Esophagus muscularis mucosa (tissue), 3 donors: ENCODE measurements at regions not wholly inside any gene's neighbourhood (a gene's known extent, or its start where the extent isn't known, plus 50 kb on each side); places are given as distances from the start of the nearest gene placed in this dataset.
"Not testable (repeated sequence)": the region's sequence is repeated elsewhere in the genome, so short reads cannot be mapped to it uniquely, and the experiment has no call there.

Source experiments
- POLR2AphosphoS5 ChIP-seq, 2 donors: sonication (generic); formaldehyde crosslinking; IDR thresholded peaks; one replicate each; pipeline ENCODE4 v1.6.1; 2017; ENCODE audit warnings: antibody characterized with exemption in 2 of 2
- TF ChIP-seq, protein P1 (sequence below), 3 experiments: fragments of 200-600 bp in 2 of 3; fragments of 450-650 bp in 1 of 3; sonication (generic) in 2 of 3; IDR thresholded peaks; one replicate each; pipeline ENCODE4 v1.5.1; 2017 to 2019; ENCODE audit warnings: antibody characterized with exemption in 3 of 3, mild to moderate bottlenecking in 2 of 3, moderate library complexity in 1 of 3

DNA sequence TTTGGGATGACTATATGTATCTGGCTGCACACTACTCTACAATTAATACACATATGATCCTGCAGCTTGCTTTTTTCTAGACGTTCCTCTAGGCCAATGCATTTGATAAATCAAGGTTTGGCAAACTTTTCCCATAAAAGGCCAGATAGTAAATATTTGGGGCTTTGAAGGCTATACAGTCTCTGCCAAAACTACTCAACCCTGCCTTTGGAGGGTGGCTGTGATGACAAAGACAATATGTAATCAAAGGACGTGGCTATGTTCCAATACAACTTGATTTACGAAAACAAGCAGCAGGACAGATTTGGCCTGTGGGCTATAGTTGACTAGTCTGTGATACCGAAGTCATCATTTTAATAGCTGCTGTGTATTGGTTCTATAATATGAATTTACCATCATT, 181.3 kb upstream of the NBPF12 start:
- TF ChIP-seq, protein P1, sequence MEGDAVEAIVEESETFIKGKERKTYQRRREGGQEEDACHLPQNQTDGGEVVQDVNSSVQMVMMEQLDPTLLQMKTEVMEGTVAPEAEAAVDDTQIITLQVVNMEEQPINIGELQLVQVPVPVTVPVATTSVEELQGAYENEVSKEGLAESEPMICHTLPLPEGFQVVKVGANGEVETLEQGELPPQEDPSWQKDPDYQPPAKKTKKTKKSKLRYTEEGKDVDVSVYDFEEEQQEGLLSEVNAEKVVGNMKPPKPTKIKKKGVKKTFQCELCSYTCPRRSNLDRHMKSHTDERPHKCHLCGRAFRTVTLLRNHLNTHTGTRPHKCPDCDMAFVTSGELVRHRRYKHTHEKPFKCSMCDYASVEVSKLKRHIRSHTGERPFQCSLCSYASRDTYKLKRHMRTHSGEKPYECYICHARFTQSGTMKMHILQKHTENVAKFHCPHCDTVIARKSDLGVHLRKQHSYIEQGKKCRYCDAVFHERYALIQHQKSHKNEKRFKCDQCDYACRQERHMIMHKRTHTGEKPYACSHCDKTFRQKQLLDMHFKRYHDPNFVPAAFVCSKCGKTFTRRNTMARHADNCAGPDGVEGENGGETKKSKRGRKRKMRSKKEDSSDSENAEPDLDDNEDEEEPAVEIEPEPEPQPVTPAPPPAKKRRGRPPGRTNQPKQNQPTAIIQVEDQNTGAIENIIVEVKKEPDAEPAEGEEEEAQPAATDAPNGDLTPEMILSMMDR (IDR thresholded peaks at IDR 0.05), result not testable (repeated sequence)
- TF ChIP-seq POLR2AphosphoS5 (IDR thresholded peaks at IDR 0.05), result not testable (repeated sequence)
